HepG2 (cell line): ENCODE measurements at regions not wholly inside any gene's neighbourhood (a gene's known extent, or its start where the extent isn't known, plus 50 kb on each side); places are given as distances from the start of the nearest gene placed in this dataset.

Source experiments
- EP300 ChIP-seq, 3 experiments: sonication (generic) in 1 of 3; formaldehyde crosslinking in 1 of 3; IDR thresholded peaks; 2 replicates each; pipeline versions ENCODE4 v1.5.1 to v1.6.1; 2011 to 2020; ENCODE audit warnings: low read depth in 2 of 3, low read length in 2 of 3, borderline replicate concordance in 1 of 3, improper control_type of control experiment in 1 of 3, mild to moderate bottlenecking in 1 of 3, missing genetic modification reagents in 1 of 3, moderate library complexity in 1 of 3
- HINFP ChIP-seq: sonication (generic); formaldehyde crosslinking; IDR thresholded peaks from 2 replicates; pipeline ENCODE4 v1.4.0; 2020; ENCODE audit warnings: low read depth, mild to moderate bottlenecking, missing genetic modification reagents
- NFE2L2 ChIP-seq: fragments of 150-350 bp; IDR thresholded peaks from 2 replicates; pipeline ENCODE4 v1.6.1; 2014; ENCODE audit warnings: low read length
- TP53 ChIP-seq: sonication (generic); formaldehyde crosslinking; conservative IDR thresholded peaks from 2 replicates; pipeline ENCODE4 v1.4.0; 2020; ENCODE audit warnings: missing genetic modification reagents

GRCh38 chr7:15757041-15758000, 70.8 kb upstream of the MEOX2 start:
- no peak for TF ChIP-seq EP300 (IDR thresholded peaks at IDR 0.05; ENCODE audit: low read depth in 2 of 2, low read length in 2 of 2)
- no peak for TF ChIP-seq EP300 (CRISPR knock-in tag; IDR thresholded peaks at IDR 0.05; ENCODE audit: borderline replicate concordance)
- TF ChIP-seq NFE2L2, result no peak
- no peak for TF ChIP-seq TP53 (CRISPR knock-in tag)
- no peak for TF ChIP-seq HINFP
